GM19035 (cell line): ENCODE measurements at regions not wholly inside any gene's neighbourhood (a gene's known extent, or its start where the extent isn't known, plus 50 kb on each side); places are given as distances from the start of the nearest gene placed in this dataset.

ENCODE experiments used
- ATAC-seq: cut with Tn5 transposase; IDR thresholded peaks from one replicate; pipeline ENCODE4 v1.9.1; 2021; ENCODE audit not compliant: unreplicated experiment

- no peak for ATAC-seq
Measured at GRCh38 chr3:127405791-127406190, 117.9 kb upstream of the PRR20G start.

- ATAC-seq = no peak
Measured at GRCh38 chr3:127405010-127405598, 117.3 kb upstream of the PRR20G start.

- no peak for ATAC-seq
Measured at GRCh38 chr3:127404221-127405009, 116.6 kb upstream of the PRR20G start.

- no peak for ATAC-seq
Measured at GRCh38 chr3:127403795-127404194, 115.9 kb upstream of the PRR20G start.

- no peak for ATAC-seq
Measured at GRCh38 chr3:127399154-127399553, 111.3 kb upstream of the PRR20G start.

- no peak for ATAC-seq
Measured at GRCh38 chr3:127396473-127396872, 108.6 kb upstream of the PRR20G start.

GRCh38 chr3:127395663-127396355 is 108.0 kb upstream of the PRR20G start:
- no peak for ATAC-seq

- ATAC-seq = no peak
Measured at GRCh38 chr3:127394984-127395662, 107.3 kb upstream of the PRR20G start.

GRCh38 chr3:127394031-127394430 is 106.2 kb upstream of the PRR20G start:
- ATAC-seq = no peak

GRCh38 chr3:127393131-127393820 is 105.4 kb upstream of the PRR20G start:
- no peak for ATAC-seq

GRCh38 chr3:127392156-127392490 is 104.3 kb upstream of the PRR20G start:
- ATAC-seq = no peak

GRCh38 chr3:127391436-127392155 is 103.8 kb upstream of the PRR20G start:
- ATAC-seq = no peak

- ATAC-seq = no peak
Measured at GRCh38 chr3:127390365-127391025, 102.6 kb upstream of the PRR20G start.

GRCh38 chr3:127389913-127390312 is 102.1 kb upstream of the PRR20G start:
- no peak for ATAC-seq

GRCh38 chr3:127389420-127389819 is 101.6 kb upstream of the PRR20G start:
- no peak for ATAC-seq

- ATAC-seq = no peak
Measured at GRCh38 chr3:127388427-127388826, 100.6 kb upstream of the PRR20G start.

- no peak for ATAC-seq
Measured at GRCh38 chr3:127387556-127388153, 99.8 kb upstream of the PRR20G start.

- ATAC-seq = no peak
Measured at GRCh38 chr3:127387119-127387518, 99.3 kb upstream of the PRR20G start.

GRCh38 chr3:127386490-127386889 is 98.6 kb upstream of the PRR20G start:
- no peak for ATAC-seq

- no peak for ATAC-seq
Measured at GRCh38 chr3:127385540-127385870, 97.7 kb upstream of the PRR20G start.
